ENCODE measurements at regions not wholly inside any gene's neighbourhood (a gene's known extent, or its start where the extent isn't known, plus 50 kb on each side); places are given as distances from the start of the nearest gene placed in this dataset.

- TF ChIP-seq CTCF (IDR thresholded peaks at IDR 0.05) = no peak
- TF ChIP-seq POLR2A (IDR thresholded peaks at IDR 0.05) = no peak
Measured at GRCh38 chr2:82789851-82790205, 1669.3 kb downstream of the SUCLG1 start.

Measured in testis (tissue), 2 donors.